B cell (primary cell): ENCODE measurements at regions not wholly inside any gene's neighbourhood (a gene's known extent, or its start where the extent isn't known, plus 50 kb on each side); places are given as distances from the start of the nearest gene placed in this dataset.

Experiments
- CTCF ChIP-seq: fragments of 200-600 bp; IDR thresholded peaks from one replicate; pipeline ENCODE4 v1.8.0; 2022; ENCODE audit warnings: antibody characterized with exemption, mild to moderate bottlenecking
- EZH2 ChIP-seq: IDR thresholded peaks from 2 replicates; pipeline ENCODE4 v1.6.1; 2012; ENCODE audit warnings: borderline replicate concordance, low read depth, mild to moderate bottlenecking, moderate library complexity, low read length; ENCODE audit not compliant: insufficient read depth, poor library complexity, severe bottlenecking

DNA sequence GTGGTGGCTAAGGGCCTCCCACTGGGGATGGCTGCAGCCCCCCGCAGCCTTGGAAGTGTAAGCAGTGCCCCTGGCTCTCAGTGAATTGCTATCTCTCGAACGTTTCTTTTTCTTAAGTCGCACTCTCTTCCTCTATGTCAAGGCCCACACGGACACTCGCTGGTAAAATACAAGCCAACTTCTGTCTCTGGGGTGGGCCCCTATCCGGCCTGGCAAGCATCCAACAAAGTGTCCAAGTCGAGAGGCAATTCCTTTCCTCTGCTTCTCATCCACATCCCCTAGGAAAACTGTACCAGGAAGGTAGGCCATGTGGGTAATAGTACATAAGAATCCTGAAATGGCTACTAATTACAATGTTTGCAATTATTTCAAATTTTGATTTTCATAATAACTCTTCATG, 194.9 kb upstream of the MGMT start:
- no peak for TF ChIP-seq CTCF
- no peak for TF ChIP-seq EZH2
